LoVo (cell line): ENCODE measurements at regions not wholly inside any gene's neighbourhood (a gene's known extent, or its start where the extent isn't known, plus 50 kb on each side); places are given as distances from the start of the nearest gene placed in this dataset.

ENCODE experiments used
- DNase-seq: peaks from one replicate; pipeline ENCODE4 v3.0.0-alpha.2; 2016; ENCODE audit warnings: low spot score

- DNase-seq: no peak
Measured at GRCh38 chr13:61029064-61029463, 386.6 kb downstream of the PCDH20 start.

GRCh38 chr13:61024046-61024445 lies 391.6 kb downstream of the PCDH20 start:
- DNase-seq: no peak

GRCh38 chr13:61021838-61022237 lies 393.8 kb downstream of the PCDH20 start:
- no peak for DNase-seq

DNA sequence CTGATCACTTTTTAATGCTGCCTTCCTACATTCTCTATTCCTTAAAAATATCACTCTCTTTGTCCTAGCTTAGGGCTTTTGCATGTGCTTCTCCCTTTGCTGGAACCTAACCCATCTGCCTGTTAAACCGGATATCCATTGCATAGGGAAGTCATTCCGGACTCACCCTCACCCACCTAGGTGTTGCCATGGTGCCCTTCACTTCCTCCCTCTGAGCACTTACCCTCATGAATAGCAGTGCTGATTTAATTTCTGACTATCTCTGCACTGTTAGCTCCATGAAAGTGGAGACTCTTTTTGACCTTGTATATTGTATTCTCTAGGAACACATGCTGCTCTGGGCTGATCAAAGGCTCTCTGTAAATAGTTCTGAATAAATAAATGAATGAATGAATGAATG lies 401.9 kb downstream of the PCDH20 start:
- DNase-seq: no peak

DNA sequence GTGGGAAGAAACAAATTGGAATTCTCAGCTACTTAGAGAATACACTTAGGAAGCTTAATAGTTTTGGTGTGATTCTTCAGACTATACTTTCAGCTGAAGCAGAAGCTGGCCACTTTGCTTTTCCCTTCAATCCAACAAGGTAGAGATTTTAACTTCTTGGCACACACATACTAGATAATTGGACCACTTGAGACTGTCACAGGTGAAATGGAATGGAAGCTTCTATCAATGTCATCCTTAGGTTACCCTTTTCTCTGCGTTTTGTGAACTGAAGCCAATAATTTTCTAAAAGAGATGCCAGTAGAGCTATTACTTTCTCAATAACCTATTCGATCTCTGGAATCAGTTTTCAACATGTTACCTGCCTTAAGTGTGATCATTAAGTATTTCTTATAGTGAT lies 405.3 kb downstream of the PCDH20 start:
- DNase-seq: no peak

- no peak for DNase-seq
Measured at GRCh38 chr13:61002686-61003085, 413.0 kb downstream of the PCDH20 start.

DNA sequence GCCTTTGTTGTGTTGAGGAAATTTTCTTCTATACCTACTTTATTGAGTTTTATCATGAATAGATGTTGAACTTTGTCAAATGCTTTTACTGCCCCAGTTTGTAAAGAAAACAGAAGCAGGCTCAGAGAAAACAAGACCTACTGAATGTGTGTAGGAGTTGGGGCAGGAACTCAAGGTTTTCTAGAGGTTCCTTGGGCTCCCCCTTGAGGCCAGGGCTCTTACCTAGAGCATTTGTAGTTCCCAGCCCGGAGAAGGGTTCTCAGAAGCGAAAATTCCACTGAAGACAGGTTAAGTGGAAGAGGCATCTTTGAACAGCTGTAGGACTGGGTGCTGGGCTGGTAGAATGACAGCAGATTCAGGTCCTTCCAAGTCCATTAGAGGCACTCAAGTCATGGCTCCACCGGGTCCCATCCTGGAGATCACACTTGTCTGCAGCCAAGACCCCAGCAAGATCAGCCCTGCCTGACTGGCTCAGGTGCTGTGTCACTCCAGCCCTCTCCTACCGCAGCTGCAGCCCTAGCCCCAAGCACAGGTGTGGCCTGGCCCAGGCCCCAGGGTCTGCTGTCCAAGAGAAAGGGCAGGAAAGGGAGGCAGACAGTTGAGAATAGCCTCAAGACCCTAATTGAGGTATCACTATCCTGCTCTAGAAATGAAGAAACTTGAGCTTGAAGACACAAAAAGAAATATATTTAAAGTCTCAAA lies 425.5 kb downstream of the PCDH20 start:
- DNase-seq: no peak

DNA sequence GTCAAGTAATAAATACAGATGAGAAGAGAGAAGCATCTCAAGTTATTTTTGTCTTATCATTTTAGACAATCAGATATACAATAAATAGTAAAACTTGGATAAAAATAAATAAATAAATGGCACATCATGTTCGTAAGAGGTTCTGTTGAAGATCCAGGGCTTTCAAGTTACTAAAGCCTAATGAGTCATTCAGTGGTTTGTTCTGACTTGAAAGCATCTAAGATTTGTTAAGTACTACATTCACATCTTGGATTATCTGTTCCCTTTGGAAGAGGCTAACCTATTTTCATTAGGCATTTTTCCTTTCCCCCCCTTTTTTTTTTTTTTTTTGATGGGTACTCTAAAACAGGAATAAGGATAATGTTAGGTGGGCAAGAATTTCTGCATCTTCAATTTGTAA lies 429.3 kb downstream of the PCDH20 start:
- DNase-seq: no peak

DNA sequence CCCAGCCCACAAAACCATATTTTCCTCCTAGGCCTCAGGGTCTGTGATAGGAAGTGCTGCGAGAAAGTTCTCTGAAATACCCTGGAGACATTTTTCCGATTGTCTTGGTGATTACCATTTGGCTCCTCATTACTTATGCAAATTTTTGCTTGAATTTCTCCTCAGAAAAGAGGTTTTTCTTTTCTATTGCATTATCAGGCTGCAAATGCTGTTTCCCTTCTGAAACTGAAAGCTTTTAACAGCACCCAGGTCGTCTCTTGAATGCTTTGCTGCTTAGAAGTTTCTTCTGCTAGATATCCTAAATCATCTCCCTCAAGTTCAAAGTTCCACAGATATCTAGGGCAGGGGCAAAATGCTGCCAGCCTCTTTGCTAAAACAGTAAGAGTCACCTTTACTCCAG lies 434.2 kb downstream of the PCDH20 start:
- no peak for DNase-seq

- DNase-seq: no peak
Measured at GRCh38 chr13:60976367-60976766, 439.3 kb downstream of the PCDH20 start.

GRCh38 chr13:60974296-60974695 lies 441.4 kb downstream of the PCDH20 start:
- no peak for DNase-seq

DNA sequence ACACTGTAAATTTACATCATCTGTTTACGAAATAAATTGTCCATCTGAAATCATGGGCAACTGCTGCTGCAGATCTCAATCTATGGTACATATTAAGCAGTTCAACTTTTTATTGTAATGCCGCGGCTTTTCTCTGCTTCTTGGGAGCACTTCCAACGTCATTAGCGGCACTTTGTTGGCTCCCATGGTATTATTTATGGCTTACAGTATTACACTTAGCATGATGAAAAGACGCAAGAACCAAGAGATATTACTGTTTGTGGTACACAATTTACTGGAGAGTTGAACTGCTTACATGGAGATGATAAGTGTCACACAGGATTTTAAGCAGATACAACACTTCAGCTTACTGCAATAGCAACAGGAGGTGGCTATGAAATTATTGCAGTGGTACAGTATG lies 442.1 kb downstream of the PCDH20 start:
- no peak for DNase-seq

- DNase-seq: no peak
Measured at GRCh38 chr13:60970736-60971135, 444.9 kb downstream of the PCDH20 start.

DNA sequence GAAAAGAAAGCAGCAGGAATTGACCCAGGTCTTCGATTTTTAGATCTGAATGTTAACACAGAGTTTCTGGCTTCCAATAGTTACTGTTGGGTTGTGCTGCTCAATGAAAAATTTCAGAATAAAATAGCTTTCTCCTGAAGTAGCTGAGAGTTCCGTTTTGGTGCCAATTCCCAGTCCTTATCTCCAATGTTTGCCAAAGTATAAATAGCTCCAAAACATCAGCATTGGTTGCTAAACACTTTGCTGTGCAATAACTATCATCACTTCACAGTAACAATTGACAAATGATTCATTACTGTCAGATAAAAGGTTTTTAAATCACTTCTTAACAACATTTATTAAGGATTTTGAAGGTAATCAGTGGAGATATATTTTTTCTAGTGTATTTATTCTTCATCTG lies 446.0 kb downstream of the PCDH20 start:
- DNase-seq: no peak

GRCh38 chr13:60959427-60959826 lies 456.2 kb downstream of the PCDH20 start:
- no peak for DNase-seq

- no peak for DNase-seq
Measured at GRCh38 chr13:60957816-60958215, 457.8 kb downstream of the PCDH20 start.

DNA sequence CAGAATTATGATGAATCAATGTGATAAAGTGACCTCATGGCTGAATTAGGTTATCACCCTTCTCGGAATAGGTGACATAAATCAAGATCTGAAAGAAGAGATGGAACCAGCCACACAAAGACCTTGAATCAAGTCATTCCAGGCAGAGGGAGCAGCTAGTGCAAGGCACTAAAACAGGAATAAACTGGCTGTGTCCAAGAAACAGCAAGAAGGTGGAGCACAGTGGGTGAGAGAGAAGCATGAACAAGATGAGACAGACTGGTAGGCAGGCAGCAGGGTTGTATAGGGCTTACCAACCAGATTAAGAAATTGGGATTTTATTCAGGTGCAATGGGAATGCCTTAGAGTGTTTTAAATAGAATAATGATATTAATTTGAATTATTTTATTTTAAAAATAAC lies 470.3 kb downstream of the PCDH20 start:
- no peak for DNase-seq

GRCh38 chr13:60944863-60945262 lies 470.8 kb downstream of the PCDH20 start:
- DNase-seq: no peak

DNA sequence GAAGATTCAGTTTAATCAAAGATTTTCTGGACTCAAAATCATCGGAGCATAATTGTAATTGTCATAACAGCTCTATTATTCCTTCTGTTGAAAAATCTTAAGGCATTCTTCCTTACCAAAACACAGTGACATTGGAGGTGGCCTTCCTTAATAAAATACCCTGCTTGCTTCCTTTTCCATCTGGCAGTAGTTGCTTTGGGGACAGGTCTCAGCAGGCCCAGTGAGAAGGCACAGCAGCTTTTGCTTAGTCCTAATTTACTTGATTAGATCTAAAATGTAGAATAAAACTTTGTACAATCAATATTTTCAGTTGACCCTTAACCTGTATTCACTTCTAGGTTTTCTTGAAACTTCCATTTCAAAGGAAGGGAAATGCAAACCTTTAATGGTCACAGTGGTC lies 471.6 kb downstream of the PCDH20 start:
- no peak for DNase-seq

GRCh38 chr13:60936281-60936680 lies 479.4 kb downstream of the PCDH20 start:
- no peak for DNase-seq

- no peak for DNase-seq
Measured at GRCh38 chr13:60933638-60934037, 482.0 kb downstream of the PCDH20 start.

- no peak for DNase-seq
Measured at GRCh38 chr13:60931858-60932546, 483.6 kb downstream of the PCDH20 start.

- DNase-seq: no peak
Measured at GRCh38 chr13:60925686-60926085, 490.0 kb downstream of the PCDH20 start.

DNA sequence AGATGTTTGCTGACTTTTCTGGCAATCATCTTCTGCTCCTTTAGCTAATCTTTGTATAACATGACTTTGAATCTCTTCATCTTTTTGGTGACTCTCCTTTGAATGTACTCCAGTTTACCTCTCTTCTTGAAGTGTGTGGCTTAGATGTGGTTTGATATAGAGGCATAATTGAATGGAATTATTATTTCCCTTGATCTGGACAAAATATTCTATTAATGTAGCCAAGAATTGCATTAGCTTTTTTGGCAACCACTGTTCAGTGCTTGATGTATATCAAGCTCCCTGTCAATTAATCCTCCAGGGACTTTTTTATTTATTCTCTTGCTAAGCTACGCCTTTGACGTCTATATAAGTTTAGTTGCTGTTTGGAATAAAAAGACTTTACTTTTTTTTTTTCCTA lies 490.8 kb downstream of the PCDH20 start:
- DNase-seq: no peak
